Gastroesophageal sphincter (tissue), 3 donors: ENCODE measurements at regions not wholly inside any gene's neighbourhood (a gene's known extent, or its start where the extent isn't known, plus 50 kb on each side); places are given as distances from the start of the nearest gene placed in this dataset.
"Not testable (repeated sequence)": the region's sequence is repeated elsewhere in the genome, so short reads cannot be mapped to it uniquely, and the experiment has no call there.

Source experiments
- POLR2A ChIP-seq, 2 donors: fragments of 450-650 bp; IDR thresholded peaks; one replicate each; pipeline ENCODE4 v1.6.1; 2017; ENCODE audit warnings: antibody characterized with exemption in 2 of 2, mild to moderate bottlenecking in 2 of 2, moderate library complexity in 1 of 2
- POLR2AphosphoS5 ChIP-seq: sonication (generic); formaldehyde crosslinking; IDR thresholded peaks from one replicate; pipeline ENCODE4 v1.6.1; 2017; ENCODE audit warnings: antibody characterized with exemption
- TF ChIP-seq, protein P1 (sequence below), 4 experiments: fragments of 200-600 bp in 2 of 4; fragments of 450-650 bp in 2 of 4; sonication (generic) in 1 of 4; IDR thresholded peaks; one replicate each; pipeline ENCODE4 v1.5.1; 2017 to 2019; ENCODE audit warnings: antibody characterized with exemption in 4 of 4, mild to moderate bottlenecking in 2 of 4, moderate library complexity in 2 of 4

DNA sequence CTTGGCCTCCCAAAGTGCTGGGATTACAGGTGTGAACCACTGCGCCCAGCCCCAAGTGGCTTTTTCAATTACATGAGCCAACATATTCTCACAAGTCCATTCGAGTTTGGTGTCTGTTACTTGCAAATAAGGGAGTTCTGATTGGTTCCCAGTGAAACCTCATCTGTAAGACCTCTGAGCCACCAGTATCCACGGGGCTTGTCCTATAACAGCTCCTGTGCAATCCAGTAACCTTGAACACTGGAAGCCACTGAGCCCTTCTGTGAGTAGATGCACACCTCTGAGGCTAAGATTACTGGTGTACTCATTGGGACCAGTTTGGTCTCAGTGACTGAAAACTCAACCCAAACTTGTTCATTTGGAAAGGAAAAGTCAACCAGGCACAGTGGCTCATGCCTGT is 112.5 kb upstream of the CRYM start:
- TF ChIP-seq, protein P1, sequence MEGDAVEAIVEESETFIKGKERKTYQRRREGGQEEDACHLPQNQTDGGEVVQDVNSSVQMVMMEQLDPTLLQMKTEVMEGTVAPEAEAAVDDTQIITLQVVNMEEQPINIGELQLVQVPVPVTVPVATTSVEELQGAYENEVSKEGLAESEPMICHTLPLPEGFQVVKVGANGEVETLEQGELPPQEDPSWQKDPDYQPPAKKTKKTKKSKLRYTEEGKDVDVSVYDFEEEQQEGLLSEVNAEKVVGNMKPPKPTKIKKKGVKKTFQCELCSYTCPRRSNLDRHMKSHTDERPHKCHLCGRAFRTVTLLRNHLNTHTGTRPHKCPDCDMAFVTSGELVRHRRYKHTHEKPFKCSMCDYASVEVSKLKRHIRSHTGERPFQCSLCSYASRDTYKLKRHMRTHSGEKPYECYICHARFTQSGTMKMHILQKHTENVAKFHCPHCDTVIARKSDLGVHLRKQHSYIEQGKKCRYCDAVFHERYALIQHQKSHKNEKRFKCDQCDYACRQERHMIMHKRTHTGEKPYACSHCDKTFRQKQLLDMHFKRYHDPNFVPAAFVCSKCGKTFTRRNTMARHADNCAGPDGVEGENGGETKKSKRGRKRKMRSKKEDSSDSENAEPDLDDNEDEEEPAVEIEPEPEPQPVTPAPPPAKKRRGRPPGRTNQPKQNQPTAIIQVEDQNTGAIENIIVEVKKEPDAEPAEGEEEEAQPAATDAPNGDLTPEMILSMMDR (IDR thresholded peaks at IDR 0.05), result not testable (repeated sequence)
- TF ChIP-seq POLR2A (IDR thresholded peaks at IDR 0.05); POLR2AphosphoS5: not testable (repeated sequence)
